Dendritic cell treated with granulocyte-macrophage colony-stimulating factor and Interleukin-4, amounts not matched to agents 40 ng/mL and 50 ng/mL, for 4 days (primary cell): ENCODE measurements at regions not wholly inside any gene's neighbourhood (a gene's known extent, or its start where the extent isn't known, plus 50 kb on each side); places are given as distances from the start of the nearest gene placed in this dataset.
"Not testable (repeated sequence)": the region's sequence is repeated elsewhere in the genome, so short reads cannot be mapped to it uniquely, and the experiment has no call there.

Experiments used
- H3K27ac Mint-ChIP-seq: one replicate; pipeline ENCODE4 v1.8.0; 2022; ENCODE audit warnings: mild to moderate bottlenecking, mixed read lengths
- H3K27me3 Mint-ChIP-seq: one replicate; pipeline ENCODE4 v1.8.0; 2022; ENCODE audit warnings: mild to moderate bottlenecking, mixed read lengths
- H3K36me3 Mint-ChIP-seq: one replicate; pipeline ENCODE4 v1.8.0; 2022; ENCODE audit warnings: low read depth, mixed read lengths
- H3K4me1 Mint-ChIP-seq: one replicate; pipeline ENCODE4 v1.8.0; 2022; ENCODE audit warnings: low read depth, mixed read lengths
- H3K4me3 Mint-ChIP-seq: one replicate; pipeline ENCODE4 v1.8.0; 2022; ENCODE audit warnings: mild to moderate bottlenecking, moderate library complexity, mixed read lengths
- H3K9me3 Mint-ChIP-seq: one replicate; pipeline ENCODE4 v1.8.0; 2022; ENCODE audit warnings: mixed read lengths
- intact Hi-C: fragments of 100-400 bp; cut with micrococcal nuclease; formaldehyde crosslinking; loops from one replicate; pipeline ENCODE4 v1.15.0; 2022

- Mint-ChIP-seq H3K36me3 (no peaks in the 10 kb centered on the region), H3K4me1 (no peaks in the 10 kb centered on the region), H3K27ac (no peak overlapping the region), H3K27me3 (no peaks in the 10 kb centered on the region), H3K9me3 (no peaks in the 10 kb centered on the region), H3K4me3 (no peak overlapping the region)
- intact Hi-C loops, result no loop called here
Observed at GRCh38 chr13:70756088-70756487, 647.8 kb upstream of the KLHL1 start.

- intact Hi-C loops, result no loop called here
Observed at GRCh38 chr13:70755456-70755855, 647.2 kb upstream of the KLHL1 start.

GRCh38 chr13:70747262-70747661, 639.0 kb upstream of the KLHL1 start:
- intact Hi-C loops, result no loop called here
- H3K9me3 Mint-ChIP-seq, result peaks cover 19% of the 10 kb centered on the region
- no peaks in the 10 kb centered on the region for H3K27me3 Mint-ChIP-seq

More at GRCh38 chr13:70755456-70755855, 647.2 kb upstream of the KLHL1 start:
- H3K4me3 Mint-ChIP-seq, result no peak overlapping the region
- no peaks in the 10 kb centered on the region for H3K36me3 Mint-ChIP-seq
- H3K4me1 Mint-ChIP-seq, result no peaks in the 10 kb centered on the region
- H3K9me3 Mint-ChIP-seq, result no peaks in the 10 kb centered on the region
- H3K27ac Mint-ChIP-seq, result no peak overlapping the region
- H3K27me3 Mint-ChIP-seq, result no peaks in the 10 kb centered on the region

GRCh38 chr13:70746469-70746868, 638.2 kb upstream of the KLHL1 start:
- H3K4me1 Mint-ChIP-seq, H3K27ac Mint-ChIP-seq, H3K4me3 Mint-ChIP-seq, H3K36me3 Mint-ChIP-seq, intact Hi-C loops, H3K27me3 Mint-ChIP-seq: not testable (repeated sequence)
- H3K9me3 Mint-ChIP-seq, result peaks cover 19% of the 10 kb centered on the region

More at GRCh38 chr13:70747262-70747661, 639.0 kb upstream of the KLHL1 start:
- no peaks in the 10 kb centered on the region for H3K4me1 Mint-ChIP-seq
- H3K4me3 Mint-ChIP-seq, result no peak overlapping the region
- no peaks in the 10 kb centered on the region for H3K36me3 Mint-ChIP-seq
- no peak overlapping the region for H3K27ac Mint-ChIP-seq

GRCh38 chr13:70736622-70737317, 628.5 kb upstream of the KLHL1 start:
- Mint-ChIP-seq H3K4me3 (no peak overlapping the region), H3K36me3 (no peaks in the 10 kb centered on the region)

GRCh38 chr13:70732611-70733010, 624.4 kb upstream of the KLHL1 start:
- intact Hi-C loops, result no loop called here
- no peaks in the 10 kb centered on the region for H3K9me3 Mint-ChIP-seq
- no peaks in the 10 kb centered on the region for H3K4me1 Mint-ChIP-seq
- no peaks in the 10 kb centered on the region for H3K36me3 Mint-ChIP-seq
- no peak overlapping the region for H3K4me3 Mint-ChIP-seq
- H3K27ac Mint-ChIP-seq, result no peak overlapping the region
- H3K27me3 Mint-ChIP-seq, result no peaks in the 10 kb centered on the region

More at GRCh38 chr13:70736622-70737317, 628.5 kb upstream of the KLHL1 start:
- intact Hi-C loops, result no loop called here
- Mint-ChIP-seq H3K9me3 (no peaks in the 10 kb centered on the region), H3K4me1 (no peaks in the 10 kb centered on the region), H3K27ac (no peak overlapping the region), H3K27me3 (no peaks in the 10 kb centered on the region)

GRCh38 chr13:70729369-70729768, 621.1 kb upstream of the KLHL1 start:
- H3K27ac Mint-ChIP-seq, result no peak overlapping the region
- no peaks in the 10 kb centered on the region for H3K27me3 Mint-ChIP-seq
- intact Hi-C loops, result no loop called here
- H3K9me3 Mint-ChIP-seq, result no peaks in the 10 kb centered on the region
- no peaks in the 10 kb centered on the region for H3K36me3 Mint-ChIP-seq
- no peaks in the 10 kb centered on the region for H3K4me1 Mint-ChIP-seq
- H3K4me3 Mint-ChIP-seq, result no peak overlapping the region

GRCh38 chr13:70723732-70724131, 615.5 kb upstream of the KLHL1 start:
- Mint-ChIP-seq H3K27ac (no peak overlapping the region), H3K27me3 (no peaks in the 10 kb centered on the region), H3K4me1 (no peaks in the 10 kb centered on the region), H3K9me3 (no peaks in the 10 kb centered on the region), H3K36me3 (no peaks in the 10 kb centered on the region), H3K4me3 (no peak overlapping the region)
- intact Hi-C loops, result no loop called here

- intact Hi-C loops, result no loop called here
- no peaks in the 10 kb centered on the region for H3K27me3 Mint-ChIP-seq
- H3K4me3 Mint-ChIP-seq, result no peak overlapping the region
- H3K27ac Mint-ChIP-seq, result no peak overlapping the region
- H3K36me3 Mint-ChIP-seq, result no peaks in the 10 kb centered on the region
- H3K9me3 Mint-ChIP-seq, result no peaks in the 10 kb centered on the region
- H3K4me1 Mint-ChIP-seq, result no peaks in the 10 kb centered on the region
Observed at GRCh38 chr13:70720386-70720785, 612.1 kb upstream of the KLHL1 start.

- Mint-ChIP-seq H3K27ac (no peak overlapping the region), H3K4me1 (peaks cover 5% of the 10 kb centered on the region), H3K9me3 (no peaks in the 10 kb centered on the region), H3K36me3 (no peaks in the 10 kb centered on the region), H3K27me3 (no peaks in the 10 kb centered on the region), H3K4me3 (no peak overlapping the region)
- intact Hi-C loops, result no loop called here
Observed at GRCh38 chr13:70714993-70715392, 606.7 kb upstream of the KLHL1 start.

GRCh38 chr13:70708775-70709174, 600.5 kb upstream of the KLHL1 start:
- no peak overlapping the region for H3K4me3 Mint-ChIP-seq
- no peak overlapping the region for H3K27ac Mint-ChIP-seq
- intact Hi-C loops, result no loop called here
- H3K4me1 Mint-ChIP-seq, result peaks cover 5% of the 10 kb centered on the region
- H3K27me3 Mint-ChIP-seq, result no peaks in the 10 kb centered on the region
- H3K9me3 Mint-ChIP-seq, result peaks cover 16% of the 10 kb centered on the region
- no peaks in the 10 kb centered on the region for H3K36me3 Mint-ChIP-seq

- Mint-ChIP-seq H3K36me3 (no peaks in the 10 kb centered on the region), H3K4me1 (no peaks in the 10 kb centered on the region), H3K27me3 (no peaks in the 10 kb centered on the region), H3K4me3 (no peak overlapping the region), H3K27ac (no peak overlapping the region), H3K9me3 (peaks cover 24% of the 10 kb centered on the region)
- intact Hi-C loops, result no loop called here
Observed at GRCh38 chr13:70703755-70704154, 595.5 kb upstream of the KLHL1 start.

GRCh38 chr13:70694996-70695715, 586.9 kb upstream of the KLHL1 start:
- H3K4me3 Mint-ChIP-seq, result no peak overlapping the region
- peaks cover 18% of the 10 kb centered on the region for H3K9me3 Mint-ChIP-seq
- H3K36me3 Mint-ChIP-seq, result no peaks in the 10 kb centered on the region
- intact Hi-C loops, result no loop called here
- no peaks in the 10 kb centered on the region for H3K4me1 Mint-ChIP-seq
- H3K27ac Mint-ChIP-seq, result no peak overlapping the region
- H3K27me3 Mint-ChIP-seq, result no peaks in the 10 kb centered on the region

- Mint-ChIP-seq H3K27me3 (no peaks in the 10 kb centered on the region), H3K27ac (no peak overlapping the region), H3K4me1 (no peaks in the 10 kb centered on the region), H3K36me3 (no peaks in the 10 kb centered on the region), H3K9me3 (no peaks in the 10 kb centered on the region), H3K4me3 (no peak overlapping the region)
- intact Hi-C loops, result no loop called here
Observed at GRCh38 chr13:70668983-70669382, 560.7 kb upstream of the KLHL1 start.

- H3K9me3 Mint-ChIP-seq, result no peaks in the 10 kb centered on the region
- no peak overlapping the region for H3K4me3 Mint-ChIP-seq
- H3K4me1 Mint-ChIP-seq, result no peaks in the 10 kb centered on the region
- no peak overlapping the region for H3K27ac Mint-ChIP-seq
- no peaks in the 10 kb centered on the region for H3K27me3 Mint-ChIP-seq
- intact Hi-C loops, result no loop called here
- H3K36me3 Mint-ChIP-seq, result no peaks in the 10 kb centered on the region
Observed at GRCh38 chr13:70668293-70668692, 560.0 kb upstream of the KLHL1 start.
